ENCODE measurements at regions not wholly inside any gene's neighbourhood (a gene's known extent, or its start where the extent isn't known, plus 50 kb on each side); places are given as distances from the start of the nearest gene placed in this dataset.

GRCh38 chr2:122670897-122671296 is 915.4 kb downstream of the TSN start:
- Mint-ChIP-seq H3K27ac (no peak overlapping the region), H3K27me3 (ENCODE audit: insufficient read depth, low read depth) (no peaks in the 10 kb centered on the region), H3K36me3 (no peaks in the 10 kb centered on the region), H3K4me1 (peaks cover 4% of the 10 kb centered on the region), H3K4me3 (no peak overlapping the region), H3K9me3 (no peaks in the 10 kb centered on the region)
- Histone ChIP-seq H3K27ac (no peak overlapping the region), H2AFZ (replicated peaks) (no peak overlapping the region), H3K9ac (no peak overlapping the region), H3K4me1 (peaks cover 8% of the 10 kb centered on the region), H3K4me2 (no peak overlapping the region), H3K9me3 (ENCODE audit: low read depth) (no peaks in the 10 kb centered on the region), H3K79me2 (ENCODE audit: low read depth) (no peaks in the 10 kb centered on the region), H3F3A (ENCODE audit: low read depth) (no peaks in the 10 kb centered on the region), H3K4me3 (no peak overlapping the region), H4K20me1 (ENCODE audit: low read depth) (no peaks in the 10 kb centered on the region), H3K27me3 (no peaks in the 10 kb centered on the region), H3K36me3 (no peaks in the 10 kb centered on the region)
- TF ChIP-seq EZH2phosphoT487 (IDR thresholded peaks at IDR 0.05) (no peak), EZH2 (IDR thresholded peaks at IDR 0.05) (no peak)
- TF ChIP-seq, protein P1, sequence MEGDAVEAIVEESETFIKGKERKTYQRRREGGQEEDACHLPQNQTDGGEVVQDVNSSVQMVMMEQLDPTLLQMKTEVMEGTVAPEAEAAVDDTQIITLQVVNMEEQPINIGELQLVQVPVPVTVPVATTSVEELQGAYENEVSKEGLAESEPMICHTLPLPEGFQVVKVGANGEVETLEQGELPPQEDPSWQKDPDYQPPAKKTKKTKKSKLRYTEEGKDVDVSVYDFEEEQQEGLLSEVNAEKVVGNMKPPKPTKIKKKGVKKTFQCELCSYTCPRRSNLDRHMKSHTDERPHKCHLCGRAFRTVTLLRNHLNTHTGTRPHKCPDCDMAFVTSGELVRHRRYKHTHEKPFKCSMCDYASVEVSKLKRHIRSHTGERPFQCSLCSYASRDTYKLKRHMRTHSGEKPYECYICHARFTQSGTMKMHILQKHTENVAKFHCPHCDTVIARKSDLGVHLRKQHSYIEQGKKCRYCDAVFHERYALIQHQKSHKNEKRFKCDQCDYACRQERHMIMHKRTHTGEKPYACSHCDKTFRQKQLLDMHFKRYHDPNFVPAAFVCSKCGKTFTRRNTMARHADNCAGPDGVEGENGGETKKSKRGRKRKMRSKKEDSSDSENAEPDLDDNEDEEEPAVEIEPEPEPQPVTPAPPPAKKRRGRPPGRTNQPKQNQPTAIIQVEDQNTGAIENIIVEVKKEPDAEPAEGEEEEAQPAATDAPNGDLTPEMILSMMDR (IDR thresholded peaks at IDR 0.05) = no peak
- no peak for DNase-seq (ENCODE audit: low spot score)

DNA sequence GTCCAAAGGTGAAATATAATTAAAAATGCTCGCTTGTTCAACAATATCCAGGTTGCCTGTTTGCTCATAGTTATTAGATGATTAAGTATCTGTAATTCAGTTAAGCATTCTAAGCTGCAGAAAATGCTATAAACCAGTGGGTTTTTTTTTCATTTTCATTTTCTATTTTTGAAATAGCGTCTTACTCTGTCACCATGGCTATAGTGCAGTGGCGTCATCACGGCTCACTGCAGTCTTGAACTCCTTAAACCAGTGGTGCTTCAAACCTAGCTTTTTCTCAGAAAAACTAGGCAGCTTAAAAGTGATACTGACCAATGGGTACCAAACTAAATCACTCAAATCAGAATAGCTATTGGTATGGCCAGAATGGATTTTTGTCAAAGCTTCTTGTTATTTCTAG is 925.2 kb downstream of the TSN start:
- H4K20me1 ChIP-seq (ENCODE audit: low read depth) = no peaks in the 10 kb centered on the region
- TF ChIP-seq, protein P1 (IDR thresholded peaks at IDR 0.05) = no peak
- TF ChIP-seq EZH2phosphoT487 (IDR thresholded peaks at IDR 0.05) = no peak
- no peak for TF ChIP-seq EZH2 (IDR thresholded peaks at IDR 0.05)
- no peaks in the 10 kb centered on the region for H3K36me3 ChIP-seq
- H3K4me1 Mint-ChIP-seq = no peaks in the 10 kb centered on the region
- no peak overlapping the region for H3K9ac ChIP-seq
- H3K9me3 ChIP-seq (ENCODE audit: low read depth) = no peaks in the 10 kb centered on the region
- H2AFZ ChIP-seq (replicated peaks) = no peak overlapping the region
- H3K4me2 ChIP-seq = no peak overlapping the region
- no peaks in the 10 kb centered on the region for H3F3A ChIP-seq (ENCODE audit: low read depth)
- no peaks in the 10 kb centered on the region for H3K79me2 ChIP-seq (ENCODE audit: low read depth)
- H3K9me3 Mint-ChIP-seq = peaks cover 2% of the 10 kb centered on the region
- H3K4me1 ChIP-seq = no peaks in the 10 kb centered on the region
- H3K4me3 Mint-ChIP-seq = no peak overlapping the region
- H3K4me3 ChIP-seq = no peak overlapping the region
- no peak overlapping the region for H3K27ac ChIP-seq
- DNase-seq (ENCODE audit: low spot score) = no peak
- no peaks in the 10 kb centered on the region for H3K36me3 Mint-ChIP-seq
- H3K27me3 Mint-ChIP-seq (ENCODE audit: insufficient read depth, low read depth) = no peaks in the 10 kb centered on the region
- no peaks in the 10 kb centered on the region for H3K27me3 ChIP-seq
- H3K27ac Mint-ChIP-seq = no peak overlapping the region

GRCh38 chr2:122681626-122682025 is 926.2 kb downstream of the TSN start:
- no peaks in the 10 kb centered on the region for H4K20me1 ChIP-seq (ENCODE audit: low read depth)
- peaks cover 6% of the 10 kb centered on the region for H3K9me3 Mint-ChIP-seq
- H3K36me3 ChIP-seq = no peaks in the 10 kb centered on the region
- no peak overlapping the region for H3K9ac ChIP-seq
- H3K9me3 ChIP-seq (ENCODE audit: low read depth) = no peaks in the 10 kb centered on the region
- H3F3A ChIP-seq (ENCODE audit: low read depth) = no peaks in the 10 kb centered on the region
- no peaks in the 10 kb centered on the region for H3K79me2 ChIP-seq (ENCODE audit: low read depth)
- no peak overlapping the region for H3K27ac ChIP-seq
- H3K27me3 Mint-ChIP-seq (ENCODE audit: insufficient read depth, low read depth) = no peaks in the 10 kb centered on the region
- H3K4me1 Mint-ChIP-seq = no peaks in the 10 kb centered on the region
- no peak overlapping the region for H2AFZ ChIP-seq (replicated peaks)
- H3K4me3 Mint-ChIP-seq = no peak overlapping the region
- TF ChIP-seq EZH2phosphoT487 (IDR thresholded peaks at IDR 0.05) (no peak), EZH2 (IDR thresholded peaks at IDR 0.05) (no peak)
- TF ChIP-seq, protein P1 (IDR thresholded peaks at IDR 0.05) = no peak
- H3K27me3 ChIP-seq = no peaks in the 10 kb centered on the region
- H3K27ac Mint-ChIP-seq = no peak overlapping the region
- H3K4me2 ChIP-seq = no peak overlapping the region
- H3K36me3 Mint-ChIP-seq = no peaks in the 10 kb centered on the region
- H3K4me3 ChIP-seq = no peak overlapping the region
- no peaks in the 10 kb centered on the region for H3K4me1 ChIP-seq
- DNase-seq (ENCODE audit: low spot score) = no peak

Data from neural progenitor cell (in vitro differentiated cells).